ENCODE measurements at regions not wholly inside any gene's neighbourhood (a gene's known extent, or its start where the extent isn't known, plus 50 kb on each side); places are given as distances from the start of the nearest gene placed in this dataset.

- no peak for DNase-seq
- Histone ChIP-seq H3K56ac (ENCODE audit: insufficient read length, low read depth, low read length) (no peak overlapping the region), H2BK120ac (ENCODE audit: low read depth, low read length, poor library complexity, severe bottlenecking) (no peak overlapping the region), H3K14ac (ENCODE audit: insufficient read depth, low read length) (no peak overlapping the region), H3K18ac (ENCODE audit: insufficient read length, low read depth, low read length) (no peak overlapping the region), H4K5ac (ENCODE audit: insufficient read length, low read depth, low read length) (no peak overlapping the region), H2BK5ac (ENCODE audit: insufficient read length, low read length) (no peak overlapping the region), H3K23ac (ENCODE audit: insufficient read length, low read depth, low read length) (no peak overlapping the region), H3T11ph (ENCODE audit: low read length) (no peak overlapping the region), H3K9ac (ENCODE audit: extremely low read depth, insufficient read length, low read length) (no peak overlapping the region), H4K20me1 (ENCODE audit: control insufficient read depth, insufficient read depth, insufficient read length) (no peaks in the 10 kb centered on the region), H3K4me1 (ENCODE audit: insufficient read depth, low read length) (no peaks in the 10 kb centered on the region), H2AFZ (ENCODE audit: low read length) (no peak overlapping the region), H2AK5ac (ENCODE audit: insufficient read length, low read length) (no peak overlapping the region), H2BK12ac (ENCODE audit: insufficient read length, low read depth, low read length) (no peak overlapping the region), H3K79me1 (ENCODE audit: insufficient read depth, low read depth, low read length, poor library complexity, severe bottlenecking) (no peaks in the 10 kb centered on the region), H3K79me2 (ENCODE audit: insufficient read depth, low read length) (no peaks in the 10 kb centered on the region), H3K27ac (ENCODE audit: insufficient read length, low read depth, low read length) (no peak overlapping the region), H4K91ac (ENCODE audit: insufficient read length, low read depth, low read length) (no peak overlapping the region), H3K4ac (ENCODE audit: low read depth, low read length) (no peak overlapping the region), H3K9me3 (ENCODE audit: control insufficient read depth, low read depth, low read length) (peaks cover 40% of the 10 kb centered on the region), H4K8ac (replicated peaks; ENCODE audit: insufficient read length, low read depth, low read length) (no peak overlapping the region), H3K23me2 (ENCODE audit: insufficient read length, low read depth, low read length, poor library complexity, severe bottlenecking) (peaks cover 3% of the 10 kb centered on the region), H2BK15ac (ENCODE audit: low read depth, low read length) (no peak overlapping the region), H2BK20ac (ENCODE audit: low read depth, low read length, poor library complexity, severe bottlenecking) (no peak overlapping the region), H3K27me3 (ENCODE audit: insufficient read depth, low read length) (no peaks in the 10 kb centered on the region), H3K4me2 (ENCODE audit: insufficient read depth, insufficient read length, low read length) (no peak overlapping the region)
- peaks cover 93 to 96% of the 10 kb centered on the region in 2 experiments for H3K9me3 Mint-ChIP-seq
- H3K36me3 Mint-ChIP-seq (ENCODE audit: insufficient read depth in 1 of 3, low read depth in 3 of 3) = peaks cover 0 to 3% (median 2%) of the 10 kb centered on the region in 3 experiments; a peak in 5 of 7 replicates
- H3K4me3 Mint-ChIP-seq = no peak overlapping the region
- WGBS (ENCODE audit: extremely low coverage, insufficient read length, low lambda C conversion rate) = no CpG with 5 or more reads among the region's 7 CpGs
- no peaks in the 10 kb centered on the region; the same call in 1 of the 2 replicates for H3K27me3 Mint-ChIP-seq (ENCODE audit: low read depth)
- H3K4me1 Mint-ChIP-seq = no peaks in the 10 kb centered on the region
- no peak for TF ChIP-seq CTCF (conservative IDR thresholded peaks at IDR 0.05)
- no peak overlapping the region for H3K27ac Mint-ChIP-seq
These were observed 359.5 kb upstream of the FGF16 start for GRCh38 chrX:77087529-77088169.

All from H9 (cell line).